HFF-Myc (cell line): ENCODE measurements at regions not wholly inside any gene's neighbourhood (a gene's known extent, or its start where the extent isn't known, plus 50 kb on each side); places are given as distances from the start of the nearest gene placed in this dataset.

Experiments
- DNase-seq: peaks from one replicate; pipeline ENCODE4 v3.0.0-alpha.2; 2011; ENCODE audit warnings: low read depth; ENCODE audit errors: extremely low read depth
- H3K4me3 ChIP-seq: replicated peaks from 2 replicates; pipeline ENCODE4 v1.5.1; 2011; ENCODE audit warnings: low read depth, mild to moderate bottlenecking, control low read depth, low read length
- TF ChIP-seq, protein P1 (sequence below): IDR thresholded peaks from 2 replicates; pipeline ENCODE4 v1.5.1; 2012; ENCODE audit warnings: mild to moderate bottlenecking, low read depth, low read length, control low read depth; ENCODE audit errors: missing control alignments

DNA sequence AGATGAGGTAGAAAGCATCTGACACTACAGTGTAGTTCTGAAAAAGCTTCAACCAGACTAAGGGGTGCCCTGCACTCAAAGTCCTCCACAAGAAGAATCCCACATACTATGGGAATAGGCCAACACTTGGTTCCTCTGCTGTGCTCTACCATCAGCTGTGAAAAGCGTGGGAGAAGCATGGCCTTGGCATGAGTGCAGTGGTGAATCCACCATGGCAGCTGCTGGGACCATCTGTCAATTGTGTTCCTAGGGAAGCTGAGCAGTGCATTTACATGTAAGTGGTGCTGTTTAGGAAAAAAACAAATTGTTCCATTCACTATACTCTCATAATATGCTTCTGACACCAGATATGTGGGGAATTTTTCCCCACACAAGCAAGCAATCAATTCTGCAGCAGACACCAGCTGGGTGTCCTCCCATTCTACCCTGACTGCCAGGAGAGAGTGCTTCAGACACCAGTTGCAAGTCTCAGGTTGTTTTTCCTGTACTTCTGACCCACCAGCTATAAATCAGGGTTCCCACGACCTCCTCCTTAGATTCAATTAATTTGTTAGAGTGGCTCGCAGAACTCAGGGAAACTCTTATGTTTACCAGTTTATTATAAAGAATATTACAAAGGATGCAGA is 230.8 kb upstream of the CHRM3 start:
- DNase-seq = no peak
- TF ChIP-seq, protein P1, sequence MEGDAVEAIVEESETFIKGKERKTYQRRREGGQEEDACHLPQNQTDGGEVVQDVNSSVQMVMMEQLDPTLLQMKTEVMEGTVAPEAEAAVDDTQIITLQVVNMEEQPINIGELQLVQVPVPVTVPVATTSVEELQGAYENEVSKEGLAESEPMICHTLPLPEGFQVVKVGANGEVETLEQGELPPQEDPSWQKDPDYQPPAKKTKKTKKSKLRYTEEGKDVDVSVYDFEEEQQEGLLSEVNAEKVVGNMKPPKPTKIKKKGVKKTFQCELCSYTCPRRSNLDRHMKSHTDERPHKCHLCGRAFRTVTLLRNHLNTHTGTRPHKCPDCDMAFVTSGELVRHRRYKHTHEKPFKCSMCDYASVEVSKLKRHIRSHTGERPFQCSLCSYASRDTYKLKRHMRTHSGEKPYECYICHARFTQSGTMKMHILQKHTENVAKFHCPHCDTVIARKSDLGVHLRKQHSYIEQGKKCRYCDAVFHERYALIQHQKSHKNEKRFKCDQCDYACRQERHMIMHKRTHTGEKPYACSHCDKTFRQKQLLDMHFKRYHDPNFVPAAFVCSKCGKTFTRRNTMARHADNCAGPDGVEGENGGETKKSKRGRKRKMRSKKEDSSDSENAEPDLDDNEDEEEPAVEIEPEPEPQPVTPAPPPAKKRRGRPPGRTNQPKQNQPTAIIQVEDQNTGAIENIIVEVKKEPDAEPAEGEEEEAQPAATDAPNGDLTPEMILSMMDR = no peak
- H3K4me3 ChIP-seq = no peak overlapping the region

DNA sequence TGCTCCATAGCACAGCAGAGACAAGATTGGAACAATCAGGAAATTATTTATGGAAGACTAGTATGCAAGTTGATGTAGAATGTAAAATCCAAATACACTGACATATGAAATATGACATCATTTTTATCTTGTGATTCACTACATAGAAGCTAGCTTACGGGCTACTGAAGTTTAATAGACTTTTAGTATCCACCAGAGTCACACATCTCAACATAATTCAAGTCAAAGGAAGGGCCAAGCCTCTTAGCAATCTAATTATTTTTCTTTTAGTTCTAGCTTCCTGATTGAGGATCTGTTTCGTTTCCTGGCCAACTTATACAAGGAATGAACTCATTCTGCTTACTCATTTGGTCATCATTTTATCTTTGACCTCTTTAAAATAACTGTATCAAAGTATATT is 234.4 kb upstream of the CHRM3 start:
- TF ChIP-seq, protein P1 = no peak
- H3K4me3 ChIP-seq = no peak overlapping the region
- no peak for DNase-seq

DNA sequence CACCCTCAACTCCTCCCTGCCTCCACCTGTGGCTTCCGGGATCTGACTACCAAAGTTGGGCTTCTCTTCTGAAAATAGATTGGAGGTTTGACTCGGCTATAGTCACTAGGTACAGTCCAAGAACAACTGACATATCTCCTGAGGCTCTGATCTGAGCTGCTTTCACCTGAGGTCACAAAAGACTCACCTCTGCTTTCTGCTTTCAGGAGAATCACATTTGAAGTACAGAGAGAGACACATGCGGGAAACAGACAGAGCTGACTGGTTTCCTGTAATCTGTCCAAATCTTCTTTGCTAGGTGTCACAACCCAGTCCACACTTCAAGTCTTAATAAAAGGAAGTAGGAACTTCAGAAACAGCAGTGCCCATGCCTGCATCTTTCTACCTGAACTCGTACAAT is 245.4 kb upstream of the CHRM3 start:
- TF ChIP-seq, protein P1 = no peak
- no peak for DNase-seq

DNA sequence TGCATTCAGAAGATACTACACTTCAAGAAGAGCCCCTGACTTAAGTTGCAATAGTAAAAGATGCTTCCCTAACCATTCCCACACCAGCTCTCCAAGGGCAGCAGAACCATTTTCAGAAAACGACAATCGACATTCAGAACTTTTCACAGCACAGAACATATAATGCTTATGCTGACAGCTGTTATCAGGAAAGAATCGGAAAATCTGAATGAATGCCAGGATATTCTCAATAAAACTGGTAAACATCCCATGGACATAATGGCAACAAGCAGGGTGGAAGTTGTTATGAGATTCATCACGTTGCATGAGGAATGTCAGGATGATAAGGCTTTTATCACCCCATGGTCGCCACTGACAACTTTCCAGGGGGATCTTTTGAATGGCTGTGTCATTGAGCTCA is 246.6 kb upstream of the CHRM3 start:
- no peak overlapping the region for H3K4me3 ChIP-seq
- no peak for DNase-seq
- TF ChIP-seq, protein P1 = no peak

More for the DNA sequence above, 245.4 kb upstream of the CHRM3 start:
- no peak overlapping the region for H3K4me3 ChIP-seq

DNA sequence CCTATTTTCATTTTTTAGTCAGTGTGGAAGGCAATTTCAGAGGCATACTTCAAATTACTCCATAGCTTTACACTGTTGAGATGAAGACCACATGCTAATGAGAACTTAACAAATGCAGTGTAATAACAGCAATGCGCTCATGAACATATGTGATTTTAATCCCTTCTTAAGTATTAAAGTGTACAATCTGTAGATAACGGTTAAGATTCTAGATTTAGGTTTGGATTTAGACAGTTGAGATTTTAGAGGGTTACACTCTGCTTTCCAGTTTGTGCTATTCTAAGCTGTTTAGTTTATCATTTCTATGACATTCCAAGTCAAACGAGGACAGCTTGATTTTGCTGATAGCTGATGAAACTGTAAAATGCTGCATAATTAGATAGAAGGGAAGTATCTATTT is 257.8 kb upstream of the CHRM3 start:
- H3K4me3 ChIP-seq = no peak overlapping the region
- no peak for DNase-seq
- TF ChIP-seq, protein P1 = no peak

DNA sequence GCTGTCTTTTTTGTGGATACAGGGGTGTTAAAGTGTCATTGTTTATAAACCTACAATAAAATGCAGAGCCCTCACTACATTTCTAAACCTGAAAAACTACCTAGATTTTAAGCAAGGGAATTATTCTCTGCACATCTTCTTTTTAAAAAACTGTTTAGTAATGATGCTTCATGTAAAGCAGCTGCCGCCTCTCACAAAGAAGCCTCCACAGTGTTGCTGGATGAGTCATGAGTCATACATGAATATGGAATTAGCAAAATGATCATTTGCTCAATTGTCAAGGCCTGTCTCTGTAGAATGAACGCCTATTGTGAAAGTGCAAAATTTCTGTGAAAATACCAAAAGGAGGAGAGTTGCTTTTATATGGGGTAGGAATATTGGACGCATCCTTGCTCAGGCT is 259.5 kb upstream of the CHRM3 start:
- H3K4me3 ChIP-seq = no peak overlapping the region
- no peak for DNase-seq
- TF ChIP-seq, protein P1 = no peak

DNA sequence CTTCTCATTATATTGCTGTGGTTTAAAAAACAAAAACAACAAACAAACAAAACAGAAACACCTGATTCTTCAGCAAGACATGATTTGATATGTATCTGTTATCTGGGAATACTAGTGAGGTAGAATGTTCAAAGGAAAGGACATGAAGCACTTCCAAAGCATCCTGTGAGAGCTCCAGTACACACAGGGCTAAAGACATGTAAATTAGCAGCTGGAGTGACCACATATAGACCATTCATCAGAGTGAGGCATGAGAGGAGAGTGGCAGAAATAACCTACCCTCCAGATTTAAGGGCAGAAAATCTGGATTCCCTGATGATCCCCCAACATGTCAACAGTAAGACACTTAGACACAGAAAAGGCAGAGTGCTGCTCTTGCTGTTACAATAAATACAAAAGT is 260.5 kb upstream of the CHRM3 start:
- no peak overlapping the region for H3K4me3 ChIP-seq
- TF ChIP-seq, protein P1 = no peak
- DNase-seq = no peak
